ENCODE measurements at regions not wholly inside any gene's neighbourhood (a gene's known extent, or its start where the extent isn't known, plus 50 kb on each side); places are given as distances from the start of the nearest gene placed in this dataset.

GRCh38 chr5:136810261-136810801 lies 445.0 kb upstream of the TRPC7 start:
- Histone ChIP-seq H3K27me3 (no peaks in the 10 kb centered on the region), H3K36me3 (no peaks in the 10 kb centered on the region), H3K9me3 (ENCODE audit: low read depth) (no peaks in the 10 kb centered on the region), H3K4me1 (no peaks in the 10 kb centered on the region), H3K79me2 (ENCODE audit: low read depth) (no peaks in the 10 kb centered on the region), H3K4me3 (no peak overlapping the region), H2AFZ (replicated peaks) (no peak overlapping the region), H3K4me2 (no peak overlapping the region), H3K27ac (no peak overlapping the region), H3K9ac (no peak overlapping the region), H3F3A (ENCODE audit: low read depth) (no peaks in the 10 kb centered on the region), H4K20me1 (ENCODE audit: low read depth) (no peaks in the 10 kb centered on the region)
- TF ChIP-seq EZH2 (IDR thresholded peaks at IDR 0.05) (no peak), EZH2phosphoT487 (IDR thresholded peaks at IDR 0.05) (no peak), CTCF (IDR thresholded peaks at IDR 0.05) (no peak)
- Mint-ChIP-seq H3K27me3 (ENCODE audit: insufficient read depth, low read depth) (peaks cover 6% of the 10 kb centered on the region), H3K27ac (no peak overlapping the region), H3K4me3 (no peak overlapping the region), H3K4me1 (no peaks in the 10 kb centered on the region), H3K9me3 (no peaks in the 10 kb centered on the region), H3K36me3 (no peaks in the 10 kb centered on the region)
- DNase-seq (ENCODE audit: low spot score): no peak

- TF ChIP-seq EZH2 (IDR thresholded peaks at IDR 0.05): no peak
- TF ChIP-seq CTCF (IDR thresholded peaks at IDR 0.05): no peak
- no peak for TF ChIP-seq EZH2phosphoT487 (IDR thresholded peaks at IDR 0.05)
- Histone ChIP-seq H3K9ac (no peak overlapping the region), H3F3A (ENCODE audit: low read depth) (no peaks in the 10 kb centered on the region), H3K27ac (no peak overlapping the region), H3K4me2 (no peak overlapping the region), H3K36me3 (no peaks in the 10 kb centered on the region), H3K9me3 (ENCODE audit: low read depth) (no peaks in the 10 kb centered on the region), H3K79me2 (ENCODE audit: low read depth) (no peaks in the 10 kb centered on the region), H3K27me3 (no peaks in the 10 kb centered on the region), H2AFZ (replicated peaks) (no peak overlapping the region), H3K4me3 (no peak overlapping the region), H4K20me1 (ENCODE audit: low read depth) (no peaks in the 10 kb centered on the region), H3K4me1 (no peaks in the 10 kb centered on the region)
- no peaks in the 10 kb centered on the region for H3K4me1 Mint-ChIP-seq
- no peaks in the 10 kb centered on the region for H3K36me3 Mint-ChIP-seq
- H3K27me3 Mint-ChIP-seq (ENCODE audit: insufficient read depth, low read depth): no peaks in the 10 kb centered on the region
- H3K9me3 Mint-ChIP-seq: no peaks in the 10 kb centered on the region
- no peak overlapping the region for H3K27ac Mint-ChIP-seq
- no peak overlapping the region for H3K4me3 Mint-ChIP-seq
- no peak for DNase-seq (ENCODE audit: low spot score)
These were observed 444.0 kb upstream of the TRPC7 start for GRCh38 chr5:136809382-136809781.

- H3K4me1 Mint-ChIP-seq: no peaks in the 10 kb centered on the region
- H3K36me3 Mint-ChIP-seq: no peaks in the 10 kb centered on the region
- no peak overlapping the region for H3K27ac ChIP-seq
These were observed 443.4 kb upstream of the TRPC7 start for GRCh38 chr5:136808756-136809155.

More at GRCh38 chr5:136808756-136809155, 443.4 kb upstream of the TRPC7 start:
- Histone ChIP-seq H3K4me1 (no peaks in the 10 kb centered on the region), H3K4me3 (no peak overlapping the region), H3K9ac (no peak overlapping the region), H3K9me3 (ENCODE audit: low read depth) (no peaks in the 10 kb centered on the region), H4K20me1 (ENCODE audit: low read depth) (no peaks in the 10 kb centered on the region), H3K4me2 (no peak overlapping the region), H3K36me3 (no peaks in the 10 kb centered on the region), H3F3A (ENCODE audit: low read depth) (no peaks in the 10 kb centered on the region), H2AFZ (replicated peaks) (no peak overlapping the region), H3K79me2 (ENCODE audit: low read depth) (no peaks in the 10 kb centered on the region), H3K27me3 (no peaks in the 10 kb centered on the region)
- TF ChIP-seq EZH2 (IDR thresholded peaks at IDR 0.05): no peak
- TF ChIP-seq EZH2phosphoT487 (IDR thresholded peaks at IDR 0.05): no peak
- no peak for TF ChIP-seq CTCF (IDR thresholded peaks at IDR 0.05)
- Mint-ChIP-seq H3K9me3 (no peaks in the 10 kb centered on the region), H3K27ac (no peak overlapping the region), H3K4me3 (no peak overlapping the region), H3K27me3 (ENCODE audit: insufficient read depth, low read depth) (no peaks in the 10 kb centered on the region)
- DNase-seq (ENCODE audit: low spot score): no peak

Data from neural progenitor cell (in vitro differentiated cells).